SKM-1 (cell line): ENCODE measurements at regions not wholly inside any gene's neighbourhood (a gene's known extent, or its start where the extent isn't known, plus 50 kb on each side); places are given as distances from the start of the nearest gene placed in this dataset.

Experiments used
- DNase-seq: peaks from one replicate; lab custom pipeline; 2025; ENCODE audit not compliant: unreplicated experiment; lab: John Stamatoyannopoulos, UW

GRCh38 chr15:31455499-31455898 lies 128.9 kb downstream of the KLF13 start:
- no peak for DNase-seq

GRCh38 chr15:31456354-31457060 lies 129.9 kb downstream of the KLF13 start:
- DNase-seq = no peak

- no peak for DNase-seq
Measured at GRCh38 chr15:31457161-31457560, 130.5 kb downstream of the KLF13 start.

- no peak for DNase-seq
Measured at GRCh38 chr15:31457631-31458526, 131.2 kb downstream of the KLF13 start.

GRCh38 chr15:31458596-31459399 lies 132.2 kb downstream of the KLF13 start:
- DNase-seq = no peak

GRCh38 chr15:31459400-31459748 lies 132.7 kb downstream of the KLF13 start:
- no peak for DNase-seq

DNA sequence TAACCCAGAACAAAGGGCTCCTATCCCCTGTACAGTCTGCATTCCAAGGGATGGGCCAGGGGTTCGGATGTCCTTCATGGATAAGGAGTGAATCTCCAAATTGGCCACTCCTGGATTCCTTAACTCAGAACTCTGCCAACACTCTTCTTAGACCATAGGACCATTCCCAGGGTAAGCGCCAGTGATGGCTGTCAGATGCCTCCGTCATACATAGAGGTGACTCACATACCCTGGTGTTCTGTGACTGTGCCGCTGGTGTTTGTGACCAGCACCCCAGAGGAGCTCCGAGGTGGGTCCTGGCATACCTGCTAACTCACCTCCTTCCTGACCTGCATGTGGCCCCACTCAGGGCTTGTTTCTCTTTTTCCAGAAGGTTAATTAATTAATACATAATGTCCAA lies 134.7 kb downstream of the KLF13 start:
- no peak for DNase-seq

DNA sequence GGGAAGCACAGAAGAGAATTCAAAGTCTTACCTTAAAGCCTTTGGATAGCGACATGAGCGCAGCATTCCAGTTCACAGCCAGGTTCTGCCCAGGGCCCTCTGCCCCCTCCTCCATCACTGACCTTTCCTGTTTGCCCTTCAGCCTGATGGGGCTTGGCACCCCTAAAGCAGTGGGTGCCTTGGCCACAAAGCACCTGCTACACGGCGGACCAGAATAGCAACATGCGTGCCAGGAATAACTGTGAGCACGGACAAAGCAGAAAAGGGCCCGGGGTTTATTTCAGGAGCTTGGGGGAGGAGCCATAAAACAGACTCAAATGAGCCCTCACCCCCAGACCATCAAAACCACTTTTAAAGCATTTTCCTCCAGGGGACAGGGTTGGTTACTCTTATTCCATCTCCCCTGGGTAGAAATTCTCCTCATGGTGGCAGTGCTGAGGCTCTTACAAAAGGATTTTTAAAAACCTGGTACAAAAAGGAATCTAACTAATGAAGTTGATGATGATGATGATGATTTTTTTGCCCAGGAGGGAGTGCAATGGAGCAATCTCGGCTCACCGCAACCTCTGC lies 135.4 kb downstream of the KLF13 start:
- DNase-seq = no peak

GRCh38 chr15:31463521-31464102 lies 137.0 kb downstream of the KLF13 start:
- no peak for DNase-seq

- no peak for DNase-seq
Measured at GRCh38 chr15:31464216-31465082, 137.8 kb downstream of the KLF13 start.

- DNase-seq = no peak
Measured at GRCh38 chr15:31465083-31465955, 138.7 kb downstream of the KLF13 start.

DNA sequence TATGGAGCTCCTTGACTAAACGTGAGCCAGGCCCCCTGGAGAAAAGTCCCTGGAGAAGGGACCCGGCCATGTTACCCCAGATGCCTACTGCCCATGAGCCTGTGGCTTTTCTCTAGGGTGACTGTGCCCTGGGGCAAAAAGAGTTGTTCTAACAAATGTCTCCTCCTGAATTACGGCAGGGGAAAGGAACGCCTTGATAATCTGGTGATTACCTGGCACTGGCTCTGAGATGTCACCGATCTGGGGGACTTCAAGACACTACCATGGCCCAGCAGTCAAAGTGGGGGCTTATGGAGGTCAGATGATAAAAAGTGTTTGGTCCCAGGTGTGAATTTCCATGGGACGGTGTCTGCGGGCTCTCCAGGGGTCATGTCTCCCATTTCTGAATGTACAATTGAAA lies 140.7 kb downstream of the KLF13 start:
- no peak for DNase-seq

- DNase-seq = no peak
Measured at GRCh38 chr15:31468911-31469785, 142.5 kb downstream of the KLF13 start.

GRCh38 chr15:31469786-31470525 lies 143.3 kb downstream of the KLF13 start:
- DNase-seq = no peak

DNA sequence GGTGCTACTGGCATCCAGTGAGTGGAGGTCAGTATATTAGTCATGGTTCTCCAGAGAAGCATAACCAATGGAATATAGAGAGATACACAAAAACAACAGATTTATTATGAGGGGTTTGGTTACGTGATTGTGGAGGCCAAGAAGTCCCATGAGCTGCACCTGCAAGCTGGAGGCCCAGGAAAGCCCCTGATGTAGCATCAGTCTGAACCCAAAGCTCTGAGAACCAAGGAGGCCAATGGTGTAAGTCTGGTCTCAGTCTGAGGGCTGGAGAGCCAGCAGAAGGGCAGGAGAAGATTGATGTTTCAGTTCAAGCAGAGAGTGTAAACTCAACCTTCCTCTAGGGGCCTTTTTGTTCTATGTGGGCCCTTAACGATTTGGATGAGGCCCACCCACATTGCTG lies 144.1 kb downstream of the KLF13 start:
- DNase-seq = no peak

GRCh38 chr15:31471731-31472430 lies 145.2 kb downstream of the KLF13 start:
- DNase-seq = no peak
